D721Med (cell line): ENCODE measurements at regions not wholly inside any gene's neighbourhood (a gene's known extent, or its start where the extent isn't known, plus 50 kb on each side); places are given as distances from the start of the nearest gene placed in this dataset.

ENCODE experiments used
- DNase-seq: peaks from one replicate; pipeline ENCODE4 v3.0.0; 2011; ENCODE audit warnings: low spot score; ENCODE audit not compliant: insufficient read length
- FAIRE-seq: peaks from 2 replicates; lab custom pipeline; 2011; peaks lifted over from hg19 to GRCh38; lab: Jason Lieb, UNC
- CTCF ChIP-seq: IDR thresholded peaks from 2 replicates; pipeline ENCODE4 v1.5.1; 2012; ENCODE audit warnings: mild to moderate bottlenecking, control low read depth; ENCODE audit not compliant: insufficient read depth; ENCODE audit errors: missing control alignments

GRCh38 chr2:198883604-198884003 is 574.1 kb downstream of the SATB2 start:
- DNase-seq, result no peak
- FAIRE-seq, result no peak
- TF ChIP-seq CTCF, result no peak

- FAIRE-seq (no peak), DNase-seq (no peak)
- no peak for TF ChIP-seq CTCF
Measured at GRCh38 chr2:198880986-198881385, 576.8 kb downstream of the SATB2 start.

GRCh38 chr2:198880421-198880820 is 577.3 kb downstream of the SATB2 start:
- DNase-seq (no peak), FAIRE-seq (no peak)
- no peak for TF ChIP-seq CTCF

- no peak for DNase-seq
- no peak for FAIRE-seq
- no peak for TF ChIP-seq CTCF
Measured at GRCh38 chr2:198874472-198874858, 583.3 kb downstream of the SATB2 start.

DNA sequence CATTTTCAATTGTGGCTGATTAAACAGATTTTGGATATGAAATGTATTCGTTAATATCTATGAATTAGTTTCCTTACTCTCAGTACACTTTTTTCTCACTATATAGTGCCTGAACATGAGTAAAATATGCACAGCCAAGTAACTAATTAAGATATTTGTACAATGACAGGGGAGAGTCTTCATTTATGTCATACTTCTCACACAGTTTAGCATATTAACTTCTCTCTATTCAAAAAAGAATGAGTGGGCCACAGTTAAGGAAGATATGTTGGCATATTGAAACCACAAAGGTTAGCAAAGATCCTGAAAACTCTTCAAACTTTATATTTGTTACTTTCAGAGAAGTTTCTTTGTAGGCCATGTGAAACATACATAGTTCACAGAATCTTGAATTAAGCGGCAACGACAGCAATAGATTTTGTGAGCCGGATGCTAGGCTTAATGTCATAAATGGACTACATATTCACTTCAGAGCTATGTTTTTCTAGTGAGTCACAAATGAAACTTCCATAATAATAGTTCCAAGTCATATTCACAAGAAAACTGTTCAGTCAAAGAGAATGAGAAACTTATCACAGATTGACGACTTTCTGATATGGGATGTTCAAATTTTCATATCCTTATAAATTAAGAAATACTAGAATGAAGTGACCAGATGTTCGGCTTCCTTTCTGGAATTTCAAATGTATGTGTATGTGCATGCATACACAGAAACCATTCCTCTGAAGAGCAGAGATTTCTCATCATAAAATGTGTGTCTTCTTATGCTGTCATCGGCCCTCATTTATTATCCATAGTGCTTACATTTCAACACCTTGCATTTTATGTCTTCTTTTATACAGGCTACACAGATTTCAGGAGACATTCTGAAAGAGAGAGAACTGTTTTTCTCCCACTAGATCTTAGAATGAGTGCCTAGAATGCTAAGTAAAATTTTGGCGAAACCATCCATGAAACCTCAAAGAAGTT is 584.0 kb downstream of the SATB2 start:
- no peak for TF ChIP-seq CTCF
- peak; percentile 48 for FAIRE-seq
- no peak for DNase-seq

- DNase-seq (no peak), FAIRE-seq (no peak)
- TF ChIP-seq CTCF, result no peak
Measured at GRCh38 chr2:198863655-198864054, 594.1 kb downstream of the SATB2 start.

DNA sequence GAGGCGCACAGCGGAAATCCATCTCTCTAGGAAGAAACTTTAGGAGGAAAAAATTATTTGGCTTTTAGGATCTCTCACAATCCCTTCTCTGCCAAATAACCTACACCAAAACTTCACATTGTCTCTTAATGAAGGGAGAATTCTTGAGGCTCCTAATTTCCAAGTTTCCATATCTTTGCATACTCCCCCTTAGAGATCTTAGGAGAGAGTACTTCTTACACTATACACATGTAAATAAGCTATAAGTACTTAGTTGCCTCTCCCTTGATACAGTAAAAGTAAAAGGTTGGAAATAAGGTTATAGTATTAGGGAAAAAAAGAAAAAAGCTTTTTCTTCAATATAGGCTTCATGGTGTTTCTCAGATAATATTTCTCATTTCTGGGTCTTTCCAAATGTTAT is 596.7 kb downstream of the SATB2 start:
- FAIRE-seq (no peak), DNase-seq (no peak)
- TF ChIP-seq CTCF, result no peak
